ENCODE measurements at regions not wholly inside any gene's neighbourhood (a gene's known extent, or its start where the extent isn't known, plus 50 kb on each side); places are given as distances from the start of the nearest gene placed in this dataset.
"Not testable (repeated sequence)": the region's sequence is repeated elsewhere in the genome, so short reads cannot be mapped to it uniquely, and the experiment has no call there.

GRCh38 chr2:71934595-71935261 lies 212.9 kb downstream of the CYP26B1 start:
- peak in 1 of 2 experiments; percentile 10 for DNase-seq

- no peak for DNase-seq
Observed at GRCh38 chr2:71934320-71934593, 213.4 kb downstream of the CYP26B1 start.

- peak in 1 of 2 experiments; percentile 14 for DNase-seq
Observed at GRCh38 chr2:71933467-71934319, 214.0 kb downstream of the CYP26B1 start.

DNA sequence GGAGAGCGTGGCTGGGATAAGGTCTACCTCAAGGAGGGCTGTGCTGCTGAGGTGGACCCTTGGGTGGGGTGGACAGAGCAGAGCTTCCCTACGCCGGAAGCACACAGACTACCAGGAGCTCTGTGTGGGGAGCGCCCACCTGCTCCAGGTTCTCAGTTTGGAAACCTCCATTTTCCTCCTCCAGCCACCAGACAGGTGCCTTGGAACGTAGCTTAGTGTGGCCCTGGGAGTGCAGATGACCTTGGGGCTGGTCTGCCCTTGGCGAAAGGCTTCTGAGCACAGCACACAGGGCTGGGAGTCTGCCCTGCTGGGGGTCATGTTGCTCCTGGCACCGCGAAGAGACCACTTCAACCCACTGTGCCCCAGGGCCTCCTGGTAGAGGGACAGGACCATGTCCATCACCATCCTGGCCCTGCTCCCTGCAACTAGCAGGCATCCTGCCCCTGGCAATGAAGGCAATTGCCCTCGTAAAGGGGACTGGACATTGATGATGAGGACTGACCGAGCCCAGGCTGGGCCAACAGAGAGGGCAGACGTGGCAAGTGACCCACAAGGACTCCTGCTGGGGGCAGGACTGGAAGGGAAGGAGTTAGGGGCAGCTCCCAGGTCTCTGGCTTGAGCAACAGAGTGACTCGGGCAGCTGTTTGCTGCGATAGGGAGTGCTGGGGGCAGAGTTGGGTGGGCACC lies 214.7 kb downstream of the CYP26B1 start:
- DNase-seq = peak in 1 of 2 experiments; percentile 6

GRCh38 chr2:71932037-71932779 lies 215.5 kb downstream of the CYP26B1 start:
- DNase-seq = no peak

DNA sequence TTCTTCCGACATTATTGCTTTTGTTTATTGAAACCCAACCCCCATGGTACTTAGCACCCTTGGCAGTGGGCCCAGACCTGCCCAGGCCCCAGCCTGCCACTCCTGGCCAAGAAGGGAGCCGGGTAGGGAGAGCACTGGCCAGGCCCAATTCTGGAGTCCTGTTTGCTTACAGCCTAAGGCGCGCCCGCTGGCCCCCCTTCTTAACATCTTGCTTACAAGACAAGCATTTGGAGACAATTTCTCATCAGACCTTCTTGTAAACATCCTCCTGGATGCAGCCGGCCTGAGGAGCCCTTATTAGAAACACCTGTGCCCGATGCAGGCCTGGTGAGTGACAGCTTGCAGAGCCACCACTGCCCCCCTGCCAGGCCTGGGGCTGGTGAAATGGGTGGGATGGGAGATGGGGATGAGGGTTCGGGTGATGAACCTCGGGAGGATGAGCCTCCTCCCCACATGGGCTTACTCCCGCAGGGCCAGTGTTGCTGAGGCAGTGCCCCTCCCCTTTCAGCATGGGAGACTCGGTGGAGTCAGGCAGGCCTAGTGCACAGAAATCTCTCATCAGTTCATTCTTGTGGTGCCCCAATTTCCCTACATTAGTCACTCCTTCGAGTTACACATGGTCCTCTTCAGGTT lies 217.5 kb downstream of the CYP26B1 start:
- peak in 1 of 2 experiments; percentile 6 for DNase-seq

DNA sequence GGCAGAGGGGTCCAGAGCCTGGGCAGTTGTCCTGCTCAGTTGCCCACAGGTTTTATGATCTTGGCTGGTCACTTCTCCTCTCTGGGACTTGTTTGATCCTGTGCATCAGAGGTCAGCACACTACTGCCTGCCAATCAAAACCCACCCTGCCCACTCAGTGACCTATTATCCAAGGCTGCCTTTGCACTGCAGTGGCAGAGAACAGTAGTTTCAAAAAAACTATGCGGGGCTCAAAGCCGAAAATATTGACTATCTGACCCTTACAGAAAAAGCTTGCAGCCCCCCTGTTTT lies 218.2 kb downstream of the CYP26B1 start:
- DNase-seq = no peak

DNA sequence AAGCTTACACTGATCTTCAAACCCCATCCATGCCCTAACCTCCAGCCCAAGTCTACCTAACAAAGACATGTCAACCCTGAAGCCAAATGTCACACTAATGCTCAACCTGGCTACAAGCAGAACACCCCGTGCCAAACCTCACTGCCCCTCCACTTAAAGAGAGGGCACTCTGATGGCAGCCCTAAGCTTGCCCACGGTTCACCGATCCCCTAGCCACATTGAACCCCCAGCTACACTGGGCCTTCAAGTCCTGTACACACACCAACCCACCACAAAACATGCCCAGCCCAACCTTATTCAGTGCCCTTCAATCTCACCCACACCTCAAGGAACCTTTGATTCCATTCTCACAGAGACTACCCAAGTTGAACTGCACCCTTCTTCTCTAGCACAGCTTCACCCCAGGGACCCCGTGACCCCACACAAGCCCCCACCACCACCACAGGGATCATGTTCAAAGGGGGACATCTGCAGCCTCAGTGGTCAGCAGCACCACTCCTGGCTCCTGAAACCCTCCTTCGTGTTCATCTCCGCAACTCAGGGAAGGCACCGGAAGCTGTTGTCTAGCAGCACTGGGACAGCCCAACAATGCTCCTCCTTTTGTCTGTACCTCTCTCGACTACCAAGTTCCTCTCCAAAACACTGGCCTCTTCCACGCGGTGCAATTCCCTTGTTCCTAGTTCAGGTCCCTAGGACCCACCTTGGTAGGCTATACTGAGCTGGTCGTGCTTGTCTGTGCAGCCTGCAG lies 218.8 kb downstream of the CYP26B1 start:
- no peak for DNase-seq

- DNase-seq = no peak
Observed at GRCh38 chr2:71927757-71928715, 219.6 kb downstream of the CYP26B1 start.

DNA sequence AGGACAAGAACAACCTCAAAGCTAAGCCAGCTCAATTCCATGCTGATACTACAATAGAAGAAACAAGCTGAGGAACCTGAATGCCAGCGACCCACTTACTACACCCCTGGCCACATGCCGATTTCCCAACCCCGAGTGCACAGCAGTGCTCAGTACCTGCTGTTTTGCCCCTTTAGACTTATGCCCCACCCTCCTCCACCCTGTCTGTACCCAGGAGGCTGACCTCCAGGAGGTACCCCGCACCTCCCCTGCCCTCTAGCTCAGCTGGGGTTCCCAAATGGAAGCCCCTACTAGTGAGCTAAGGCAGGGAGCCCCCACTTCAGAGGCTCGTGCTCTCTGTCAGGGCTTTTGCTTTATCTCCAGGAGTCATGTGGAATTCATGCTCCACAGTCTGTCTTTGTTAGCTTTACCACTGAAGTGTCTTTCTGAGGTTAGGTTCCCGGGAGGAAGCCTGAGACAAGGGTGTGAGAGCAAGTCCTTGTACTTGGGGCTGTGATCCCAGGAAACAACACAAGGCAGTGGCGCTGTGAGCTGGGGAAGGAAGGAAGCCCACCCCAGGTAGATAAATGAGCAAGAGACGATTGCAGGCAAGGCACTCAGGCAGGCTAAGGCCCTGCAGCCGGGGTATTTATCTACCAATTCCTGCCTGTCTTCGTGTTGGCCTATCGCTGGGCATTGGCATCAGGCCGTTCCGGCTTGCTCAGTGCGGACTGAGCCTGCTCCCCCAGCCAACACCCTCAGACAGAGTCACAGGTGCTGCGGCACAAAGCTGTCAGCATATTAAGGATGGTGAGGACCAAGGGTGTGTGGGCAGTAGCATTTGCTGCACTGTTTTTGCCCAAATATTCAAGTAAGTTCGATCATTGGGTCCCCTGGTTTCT lies 220.5 kb downstream of the CYP26B1 start:
- no peak for DNase-seq

DNA sequence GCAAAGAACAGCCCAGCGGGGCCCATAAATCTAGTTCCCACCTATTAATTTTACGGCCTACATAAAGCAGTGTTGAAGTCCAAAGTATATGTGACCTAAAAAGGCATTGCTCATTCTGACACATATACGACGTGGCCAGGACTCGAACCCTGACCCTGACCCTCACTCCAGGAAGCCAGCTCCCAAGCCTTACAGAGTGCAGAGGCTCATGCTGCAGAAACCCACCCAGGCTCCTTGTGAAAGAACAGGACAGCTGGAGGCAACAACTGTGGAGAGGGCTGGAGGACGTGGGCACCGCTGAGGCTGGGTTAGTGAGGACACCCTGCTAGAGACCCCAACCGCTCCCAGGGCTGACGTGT lies 221.6 kb downstream of the CYP26B1 start:
- DNase-seq = no peak

DNA sequence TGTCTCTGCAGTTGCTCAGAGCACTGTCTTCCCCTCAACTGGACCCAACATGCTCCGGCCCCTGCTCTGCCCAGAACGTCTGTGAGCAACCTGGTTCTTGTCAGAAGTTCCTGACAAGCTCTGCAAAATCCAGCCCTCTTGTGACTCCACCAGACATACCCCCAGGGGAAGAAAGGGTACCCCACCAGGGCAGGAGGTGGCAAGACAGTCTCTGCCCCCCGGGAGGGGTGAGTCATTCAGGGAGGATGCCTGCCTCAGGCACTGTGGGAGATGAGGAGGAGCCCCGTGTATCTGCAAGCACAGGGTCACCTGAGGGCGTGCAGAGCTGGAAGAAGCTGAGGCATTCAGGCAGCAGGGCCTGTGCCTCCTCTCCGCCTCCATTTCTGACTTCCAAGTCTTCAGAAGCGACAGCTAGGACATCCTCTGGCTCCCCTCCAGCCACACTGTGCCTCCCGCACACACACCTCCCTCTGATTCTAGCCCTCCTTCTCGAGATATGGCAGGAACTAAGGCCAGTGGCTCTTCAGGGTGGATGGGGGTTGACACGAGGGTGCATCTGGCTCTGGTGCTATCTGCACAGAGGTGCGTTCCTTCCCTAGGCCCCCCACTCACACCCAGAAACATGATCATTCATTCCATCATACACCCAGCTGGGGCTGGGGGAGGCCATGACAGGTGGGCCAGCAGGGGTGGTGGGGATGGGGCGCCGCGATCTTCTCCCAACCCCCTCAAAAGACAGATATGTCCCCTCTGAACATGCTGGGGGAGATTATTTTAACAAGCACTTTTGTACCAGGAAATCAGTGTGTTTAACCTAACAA lies 222.2 kb downstream of the CYP26B1 start:
- DNase-seq = no peak

DNA sequence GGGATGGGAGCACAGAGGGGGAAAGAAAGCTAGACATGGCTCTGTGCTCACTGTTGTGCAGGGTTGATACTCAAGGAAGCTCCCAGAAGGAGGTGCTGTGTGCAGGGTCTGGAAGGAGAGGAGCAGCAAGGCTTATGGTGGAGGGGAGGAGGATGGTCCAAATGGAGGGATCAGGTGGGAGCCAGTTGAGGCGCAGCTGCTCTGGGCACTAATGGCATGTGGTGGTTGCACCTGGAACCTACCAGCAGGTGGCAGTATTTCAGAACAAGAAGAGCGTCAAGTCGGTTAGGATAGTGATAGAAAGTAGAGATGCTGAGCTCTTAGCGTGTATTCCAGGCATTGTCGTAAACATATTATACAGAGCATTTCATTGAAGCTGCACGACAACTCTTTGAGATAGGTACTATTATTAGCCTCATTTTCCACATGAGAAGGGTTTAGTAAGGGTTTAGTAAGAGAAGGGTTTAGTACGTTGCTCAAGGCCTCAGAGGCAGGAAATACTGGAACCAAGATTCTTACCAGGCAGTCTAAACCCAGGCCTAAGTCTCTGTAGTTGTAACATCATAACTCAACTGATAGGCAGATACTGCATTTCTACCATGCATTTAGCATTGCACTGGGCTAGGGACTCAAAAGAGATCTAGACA lies 223.7 kb downstream of the CYP26B1 start:
- peak; percentile 55 to 62 for DNase-seq

DNA sequence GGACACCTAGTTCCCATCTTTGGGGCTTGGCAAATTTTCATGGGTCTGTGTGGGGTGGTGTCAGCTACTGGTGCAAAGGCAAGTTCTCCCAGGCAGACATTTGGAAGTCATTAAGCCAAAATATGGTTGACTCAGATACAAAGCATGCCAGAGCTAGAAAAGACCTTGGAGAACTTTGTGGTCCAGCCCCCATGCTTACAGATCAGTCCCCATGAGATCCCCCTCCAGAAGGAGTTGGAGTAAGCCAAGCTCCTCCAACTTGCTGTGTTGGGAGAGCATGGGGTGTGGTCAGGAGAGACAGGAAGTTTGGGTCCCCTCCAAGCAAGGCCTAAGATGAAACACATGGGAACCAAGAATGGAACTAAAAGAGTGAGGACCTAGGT lies 224.5 kb downstream of the CYP26B1 start:
- DNase-seq = no peak

DNA sequence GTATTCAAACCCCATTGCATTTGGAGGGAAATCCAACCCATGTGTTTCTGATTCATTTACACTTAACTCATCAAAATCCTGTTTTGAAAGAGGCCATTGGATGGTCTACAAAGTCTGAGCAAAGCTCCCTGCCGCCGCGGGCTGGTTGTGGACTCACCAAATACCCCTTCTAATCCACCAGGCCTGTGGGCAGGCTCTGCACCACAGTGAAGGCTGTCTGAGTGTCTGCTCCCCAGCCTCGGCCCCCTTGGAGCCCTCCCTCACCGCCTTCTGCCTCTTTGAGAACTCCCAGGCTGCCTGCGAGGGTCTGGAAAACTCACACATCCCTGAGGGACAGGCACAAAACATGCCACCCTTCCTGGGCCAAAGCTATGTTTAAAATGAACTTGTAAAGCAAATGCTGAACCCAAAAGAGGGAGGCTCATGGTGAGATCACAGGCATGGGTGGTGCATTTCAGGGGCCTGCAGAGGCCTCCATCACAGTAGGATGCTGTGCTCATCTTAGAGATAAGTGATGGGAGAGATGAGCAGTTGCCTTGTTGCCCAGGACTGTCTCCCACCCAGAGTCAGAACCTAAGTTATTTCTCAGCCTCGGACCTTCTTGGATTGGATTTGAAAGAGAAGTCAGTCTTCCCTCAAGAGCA lies 225.0 kb downstream of the CYP26B1 start:
- peak in 1 of 2 experiments; percentile 8 for DNase-seq

- peak in 1 of 2 experiments; percentile 8 for DNase-seq
Observed at GRCh38 chr2:71922091-71922490, 225.6 kb downstream of the CYP26B1 start.

- not testable (repeated sequence) for DNase-seq
Observed at GRCh38 chr2:71920819-71921218, 226.8 kb downstream of the CYP26B1 start.

GRCh38 chr2:71919708-71920107 lies 228.0 kb downstream of the CYP26B1 start:
- no peak for DNase-seq
